NB4 (cell line): ENCODE measurements at regions not wholly inside any gene's neighbourhood (a gene's known extent, or its start where the extent isn't known, plus 50 kb on each side); places are given as distances from the start of the nearest gene placed in this dataset.

Experiments
- DNase-seq: peaks from one replicate; pipeline ENCODE4 v3.0.0; 2010; ENCODE audit warnings: low read depth
- H3K4me3 ChIP-seq: one replicate; pipeline ENCODE4 v1.5.1; 2011; ENCODE audit warnings: mild to moderate bottlenecking, low read depth, low read length, moderate library complexity
- CTCF ChIP-seq: IDR thresholded peaks from one replicate; pipeline ENCODE4 v1.5.1; 2012; ENCODE audit warnings: low read depth, low read length
- MAX ChIP-seq: IDR thresholded peaks from 2 replicates; pipeline ENCODE4 v1.6.1; 2011; ENCODE audit warnings: low read depth, low read length
- MYC ChIP-seq: IDR thresholded peaks from 2 replicates; pipeline ENCODE4 v1.6.1; 2011; ENCODE audit warnings: low read depth, low read length
- POLR2A ChIP-seq: IDR thresholded peaks from 2 replicates; pipeline ENCODE4 v1.6.1; 2011; ENCODE audit warnings: mild to moderate bottlenecking; ENCODE audit not compliant: insufficient read length; ENCODE audit errors: extremely low read depth

- H3K4me3 ChIP-seq: no peak overlapping the region
- TF ChIP-seq MAX (no peak), CTCF (no peak), MYC (no peak), POLR2A (no peak)
- DNase-seq: no peak
Observed at GRCh38 chr1:219806020-219806419, 122.3 kb downstream of the SLC30A10 start.

GRCh38 chr1:219805191-219805590, 123.2 kb downstream of the SLC30A10 start:
- no peak for TF ChIP-seq MAX
- no peak for TF ChIP-seq MYC
- no peak for TF ChIP-seq CTCF
- no peak for TF ChIP-seq POLR2A
- no peak overlapping the region for H3K4me3 ChIP-seq
- no peak for DNase-seq

- TF ChIP-seq CTCF (no peak), POLR2A (no peak), MYC (no peak), MAX (no peak)
- DNase-seq: no peak
- no peak overlapping the region for H3K4me3 ChIP-seq
Observed at GRCh38 chr1:219801156-219801820, 127.1 kb downstream of the SLC30A10 start.

- TF ChIP-seq MAX (no peak), CTCF (no peak), MYC (no peak), POLR2A (no peak)
- no peak overlapping the region for H3K4me3 ChIP-seq
- no peak for DNase-seq
Observed at GRCh38 chr1:219798283-219799030, 129.9 kb downstream of the SLC30A10 start.

GRCh38 chr1:219797683-219798082, 130.7 kb downstream of the SLC30A10 start:
- DNase-seq: no peak
- TF ChIP-seq POLR2A: no peak
- TF ChIP-seq MAX: no peak
- TF ChIP-seq CTCF: no peak
- no peak for TF ChIP-seq MYC
- H3K4me3 ChIP-seq: no peak overlapping the region
